ENCODE measurements at regions not wholly inside any gene's neighbourhood (a gene's known extent, or its start where the extent isn't known, plus 50 kb on each side); places are given as distances from the start of the nearest gene placed in this dataset.

DNA sequence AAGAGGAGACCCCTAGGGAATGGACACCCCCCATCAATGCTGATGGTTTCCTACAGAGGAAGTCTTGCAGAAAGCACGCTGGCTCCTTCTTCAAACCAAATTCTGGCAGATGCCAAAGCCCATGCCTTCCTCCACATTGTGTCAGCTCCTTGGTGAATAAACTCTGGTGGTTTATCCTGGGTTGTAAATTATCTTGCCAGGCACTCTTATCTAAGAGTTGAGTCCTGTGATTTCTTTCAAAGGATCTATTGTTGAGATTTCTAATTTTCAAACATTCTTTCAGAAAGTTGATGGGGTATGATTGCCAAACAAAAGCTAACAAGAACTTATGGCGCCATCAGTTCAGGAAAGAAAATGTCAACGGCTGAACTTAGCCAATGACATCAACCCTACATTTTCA, 160.4 kb downstream of the NSG2 start:
- Histone ChIP-seq H3K4me1 (ENCODE audit: insufficient read depth, low read length, poor library complexity, severe bottlenecking) (no peaks in the 10 kb centered on the region), H3F3A (ENCODE audit: low read depth) (no peaks in the 10 kb centered on the region), H3K9ac (ENCODE audit: low read depth, low read length, poor library complexity, severe bottlenecking) (no peak overlapping the region), H3K9me2 (replicated peaks; ENCODE audit: low read depth, low read length) (no peaks in the 10 kb centered on the region), H3K9me3 (ENCODE audit: insufficient read depth, low read depth, low read length) (no peaks in the 10 kb centered on the region), H4K20me1 (ENCODE audit: insufficient read depth, low read length, poor library complexity, severe bottlenecking) (no peaks in the 10 kb centered on the region), H3K27me3 (ENCODE audit: insufficient read depth, low read length, poor library complexity, severe bottlenecking) (no peaks in the 10 kb centered on the region), H2AFZ (ENCODE audit: low read length) (no peak overlapping the region), H3K4me2 (ENCODE audit: low read depth, low read length, poor library complexity, severe bottlenecking) (no peak overlapping the region), H3K4me3 (ENCODE audit: low read length, poor library complexity, severe bottlenecking) (no peak overlapping the region), H3K79me2 (ENCODE audit: insufficient read depth, low read length) (no peaks in the 10 kb centered on the region), H3K36me3 (ENCODE audit: insufficient read depth, low read length) (no peaks in the 10 kb centered on the region)
- TF ChIP-seq, protein P1, sequence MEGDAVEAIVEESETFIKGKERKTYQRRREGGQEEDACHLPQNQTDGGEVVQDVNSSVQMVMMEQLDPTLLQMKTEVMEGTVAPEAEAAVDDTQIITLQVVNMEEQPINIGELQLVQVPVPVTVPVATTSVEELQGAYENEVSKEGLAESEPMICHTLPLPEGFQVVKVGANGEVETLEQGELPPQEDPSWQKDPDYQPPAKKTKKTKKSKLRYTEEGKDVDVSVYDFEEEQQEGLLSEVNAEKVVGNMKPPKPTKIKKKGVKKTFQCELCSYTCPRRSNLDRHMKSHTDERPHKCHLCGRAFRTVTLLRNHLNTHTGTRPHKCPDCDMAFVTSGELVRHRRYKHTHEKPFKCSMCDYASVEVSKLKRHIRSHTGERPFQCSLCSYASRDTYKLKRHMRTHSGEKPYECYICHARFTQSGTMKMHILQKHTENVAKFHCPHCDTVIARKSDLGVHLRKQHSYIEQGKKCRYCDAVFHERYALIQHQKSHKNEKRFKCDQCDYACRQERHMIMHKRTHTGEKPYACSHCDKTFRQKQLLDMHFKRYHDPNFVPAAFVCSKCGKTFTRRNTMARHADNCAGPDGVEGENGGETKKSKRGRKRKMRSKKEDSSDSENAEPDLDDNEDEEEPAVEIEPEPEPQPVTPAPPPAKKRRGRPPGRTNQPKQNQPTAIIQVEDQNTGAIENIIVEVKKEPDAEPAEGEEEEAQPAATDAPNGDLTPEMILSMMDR (conservative IDR thresholded peaks at IDR 0.05; ENCODE audit: low read length) = no peak
- TF ChIP-seq EZH2phosphoT487 (IDR thresholded peaks at IDR 0.05; ENCODE audit: borderline replicate concordance) = no peak

DNA sequence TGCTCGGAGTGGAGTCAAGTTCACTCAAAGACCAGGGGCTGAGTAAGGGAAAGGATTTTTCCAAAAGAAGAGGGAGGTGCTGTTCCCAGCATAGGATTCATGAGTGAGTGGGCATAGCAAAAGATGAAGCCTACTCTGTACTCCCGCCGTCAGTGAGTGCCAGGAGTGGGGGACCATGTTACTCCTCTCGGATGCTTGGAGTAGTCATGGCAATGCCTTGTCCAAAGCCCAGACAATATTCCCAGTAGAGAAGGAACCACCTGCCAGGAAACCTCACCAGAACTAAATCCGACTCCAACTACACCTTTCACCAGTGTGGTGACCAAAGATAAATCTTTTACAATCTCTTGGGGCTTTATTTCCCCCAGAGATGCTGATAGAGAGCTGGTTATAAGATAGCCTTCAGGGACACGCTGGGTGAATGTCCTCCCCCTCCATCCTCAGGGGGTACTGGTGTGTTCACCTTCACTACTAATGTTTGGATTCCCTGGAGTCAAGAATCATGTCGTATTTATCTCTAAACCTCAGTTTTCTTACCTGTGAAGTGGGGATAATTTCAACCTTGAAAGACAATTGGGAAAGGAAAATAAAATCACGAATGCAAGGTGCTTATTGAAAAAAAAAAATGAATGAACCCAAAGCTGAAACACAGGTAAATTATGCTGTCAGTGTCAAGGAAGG, 165.2 kb downstream of the NSG2 start:
- Histone ChIP-seq H4K20me1 (ENCODE audit: insufficient read depth, low read length, poor library complexity, severe bottlenecking) (no peaks in the 10 kb centered on the region), H3K4me1 (ENCODE audit: insufficient read depth, low read length, poor library complexity, severe bottlenecking) (no peaks in the 10 kb centered on the region), H3K79me2 (ENCODE audit: insufficient read depth, low read length) (no peaks in the 10 kb centered on the region), H3K36me3 (ENCODE audit: insufficient read depth, low read length) (no peaks in the 10 kb centered on the region), H3K4me3 (ENCODE audit: low read length, poor library complexity, severe bottlenecking) (no peak overlapping the region), H3K4me2 (ENCODE audit: low read depth, low read length, poor library complexity, severe bottlenecking) (no peak overlapping the region), H3K27me3 (ENCODE audit: insufficient read depth, low read length, poor library complexity, severe bottlenecking) (no peaks in the 10 kb centered on the region), H3K9me3 (ENCODE audit: insufficient read depth, low read depth, low read length) (no peaks in the 10 kb centered on the region), H3K9me2 (replicated peaks; ENCODE audit: low read depth, low read length) (no peaks in the 10 kb centered on the region), H2AFZ (ENCODE audit: low read length) (no peak overlapping the region), H3K9ac (ENCODE audit: low read depth, low read length, poor library complexity, severe bottlenecking) (no peak overlapping the region), H3F3A (ENCODE audit: low read depth) (no peaks in the 10 kb centered on the region)
- TF ChIP-seq, protein P1 (conservative IDR thresholded peaks at IDR 0.05; ENCODE audit: low read length) = no peak
- no peak for TF ChIP-seq EZH2phosphoT487 (IDR thresholded peaks at IDR 0.05; ENCODE audit: borderline replicate concordance)

DNA sequence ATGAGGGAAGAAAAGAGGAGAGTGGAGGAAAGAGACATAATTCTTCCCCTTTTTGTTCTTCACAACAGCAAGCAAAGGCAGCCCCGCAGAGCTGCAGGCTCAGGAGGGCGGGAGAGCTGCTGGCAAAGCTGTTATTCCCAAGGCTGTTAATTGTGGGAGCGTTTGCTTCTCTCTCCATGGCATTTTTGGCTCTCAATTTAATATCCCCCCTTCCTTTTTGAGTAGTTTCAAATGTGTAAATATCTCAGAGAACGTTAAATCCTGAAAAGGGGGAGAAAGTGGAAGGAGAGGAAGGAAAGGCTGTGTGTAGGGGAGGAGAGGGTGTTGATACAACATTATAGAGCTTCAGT, 165.7 kb downstream of the NSG2 start:
- no peaks in the 10 kb centered on the region for H3K9me2 ChIP-seq (replicated peaks; ENCODE audit: low read depth, low read length)
- no peak overlapping the region for H2AFZ ChIP-seq (ENCODE audit: low read length)
- no peaks in the 10 kb centered on the region for H3K27me3 ChIP-seq (ENCODE audit: insufficient read depth, low read length, poor library complexity, severe bottlenecking)
- H3K36me3 ChIP-seq (ENCODE audit: insufficient read depth, low read length) = no peaks in the 10 kb centered on the region
- H3F3A ChIP-seq (ENCODE audit: low read depth) = no peaks in the 10 kb centered on the region
- H3K9ac ChIP-seq (ENCODE audit: low read depth, low read length, poor library complexity, severe bottlenecking) = no peak overlapping the region
- H3K4me1 ChIP-seq (ENCODE audit: insufficient read depth, low read length, poor library complexity, severe bottlenecking) = no peaks in the 10 kb centered on the region
- no peaks in the 10 kb centered on the region for H3K9me3 ChIP-seq (ENCODE audit: insufficient read depth, low read depth, low read length)
- H4K20me1 ChIP-seq (ENCODE audit: insufficient read depth, low read length, poor library complexity, severe bottlenecking) = no peaks in the 10 kb centered on the region
- H3K79me2 ChIP-seq (ENCODE audit: insufficient read depth, low read length) = no peaks in the 10 kb centered on the region
- no peak overlapping the region for H3K4me3 ChIP-seq (ENCODE audit: low read length, poor library complexity, severe bottlenecking)
- H3K4me2 ChIP-seq (ENCODE audit: low read depth, low read length, poor library complexity, severe bottlenecking) = no peak overlapping the region
- no peak for TF ChIP-seq EZH2phosphoT487 (IDR thresholded peaks at IDR 0.05; ENCODE audit: borderline replicate concordance)
- TF ChIP-seq, protein P1 (conservative IDR thresholded peaks at IDR 0.05; ENCODE audit: low read length) = no peak

Data from Loucy (cell line).